ENCODE measurements at regions not wholly inside any gene's neighbourhood (a gene's known extent, or its start where the extent isn't known, plus 50 kb on each side); places are given as distances from the start of the nearest gene placed in this dataset.

DNA sequence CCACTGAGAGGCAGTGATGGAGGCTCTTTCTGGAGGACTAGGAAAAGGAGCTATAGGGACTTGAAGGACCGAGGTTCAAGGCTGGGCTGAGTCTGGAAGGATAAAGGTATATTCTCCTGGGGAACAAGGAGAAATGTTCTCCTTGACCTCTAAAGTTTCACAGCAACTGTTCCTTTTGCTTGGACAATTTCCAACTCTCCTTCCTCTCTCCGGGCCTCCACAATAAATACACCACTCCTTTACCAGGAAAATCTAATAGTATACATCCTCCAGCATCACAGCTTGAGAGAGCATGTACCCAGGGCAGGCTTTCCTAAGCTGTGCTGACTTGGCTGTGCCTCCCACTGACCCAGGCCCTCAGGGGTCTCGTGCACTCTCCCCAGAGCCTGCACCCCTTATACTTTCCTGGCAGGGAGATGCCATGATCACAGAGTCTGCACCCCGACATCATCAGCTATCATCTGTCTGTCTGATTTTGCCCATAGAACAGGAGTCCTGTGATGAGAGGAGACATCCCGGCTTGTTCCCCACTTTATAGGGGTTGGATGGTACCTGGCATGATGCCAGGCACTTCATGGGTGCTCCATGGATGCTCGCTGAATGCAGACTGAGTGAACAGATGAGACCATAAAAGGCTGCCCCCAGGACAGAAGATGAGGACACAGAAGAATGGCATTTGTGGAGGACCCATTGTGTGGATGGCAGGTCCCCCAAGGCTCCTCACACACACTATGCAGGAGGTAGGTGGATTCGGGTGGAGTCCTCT lies 582.6 kb upstream of the CDH5 start:
- no peak overlapping the region for H3K4me3 Mint-ChIP-seq
- no peaks in the 10 kb centered on the region for H3K36me3 Mint-ChIP-seq

GRCh38 chr16:65782611-65783600 lies 583.6 kb upstream of the CDH5 start:
- Mint-ChIP-seq H3K27ac (no peak overlapping the region), H3K27me3 (peaks cover 0 to 16% (median 8%) of the 10 kb centered on the region in 5 donors), H3K4me1 (no peaks in the 10 kb centered on the region), H3K9me3 (peaks cover 0 to 17% (median 1%) of the 10 kb centered on the region in 11 donors), H3K36me3 (no peaks in the 10 kb centered on the region), H3K4me3 (no peak overlapping the region)
- no peaks in the 10 kb centered on the region for H3K9me3 ChIP-seq (ENCODE audit: control insufficient read depth in 2 of 3, low read length in 3 of 3)
- no peaks in the 10 kb centered on the region for H3K4me1 ChIP-seq (ENCODE audit: control insufficient read depth in 2 of 2, insufficient read depth in 2 of 2, low read length in 2 of 2)
- H3K36me3 ChIP-seq (ENCODE audit: control insufficient read depth in 2 of 3, insufficient read depth in 3 of 3, low read length in 3 of 3), result no peaks in the 10 kb centered on the region
- no peak overlapping the region for H3K27ac ChIP-seq (ENCODE audit: low read depth, low read length)
- H3K4me3 ChIP-seq (ENCODE audit: low read length), result no peak overlapping the region
- intact Hi-C loops (cut with micrococcal nuclease), result no loop called here
- ATAC-seq (no peak), DNase-seq (no peak)
- POLR2A ChIA-PET, result no interaction called here
- CTCF ChIA-PET, result no interaction called here
- no peaks in the 10 kb centered on the region for H3K27me3 ChIP-seq (ENCODE audit: control insufficient read depth in 2 of 2, insufficient read depth in 2 of 2, low read length in 2 of 2)

More for the DNA sequence above, 582.6 kb upstream of the CDH5 start:
- ATAC-seq (no peak), DNase-seq (no peak)
- Histone ChIP-seq H3K27me3 (ENCODE audit: control insufficient read depth in 2 of 2, insufficient read depth in 2 of 2, low read length in 2 of 2) (no peaks in the 10 kb centered on the region), H3K36me3 (ENCODE audit: control insufficient read depth in 2 of 3, insufficient read depth in 3 of 3, low read length in 3 of 3) (no peaks in the 10 kb centered on the region), H3K9me3 (ENCODE audit: control insufficient read depth in 2 of 3, low read length in 3 of 3) (no peaks in the 10 kb centered on the region), H3K4me3 (ENCODE audit: low read length) (no peak overlapping the region), H3K27ac (ENCODE audit: low read depth, low read length) (no peak overlapping the region), H3K4me1 (ENCODE audit: control insufficient read depth in 2 of 2, insufficient read depth in 2 of 2, low read length in 2 of 2) (no peaks in the 10 kb centered on the region)
- Mint-ChIP-seq H3K27me3 (peaks cover 0 to 16% (median 8%) of the 10 kb centered on the region in 5 donors), H3K4me1 (no peaks in the 10 kb centered on the region), H3K9me3 (peaks cover 0 to 17% (median 1%) of the 10 kb centered on the region in 11 donors), H3K27ac (no peak overlapping the region)
- POLR2A ChIA-PET, result no interaction called here
- intact Hi-C loops (cut with micrococcal nuclease), result no loop called here
- CTCF ChIA-PET, result no interaction called here

DNA sequence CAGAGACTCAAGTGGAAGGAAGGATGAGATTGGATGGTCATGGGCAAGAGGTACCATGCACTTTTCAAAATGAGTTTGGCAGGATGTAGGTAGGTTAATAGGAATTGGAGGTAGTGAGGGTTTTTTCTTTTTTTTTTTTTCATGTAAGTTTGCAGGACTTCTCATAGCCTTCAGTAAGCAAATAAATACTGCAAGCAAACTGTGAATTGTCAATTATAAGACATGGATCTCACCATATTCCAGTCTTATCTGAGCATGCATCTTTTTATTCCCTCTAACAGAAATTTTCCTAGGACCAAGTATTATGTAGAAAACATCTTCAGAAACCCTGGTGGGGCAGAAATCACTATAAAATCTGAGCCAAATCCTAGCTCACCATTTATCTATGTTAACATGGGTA lies 584.6 kb upstream of the CDH5 start:
- no peaks in the 10 kb centered on the region for H3K9me3 ChIP-seq (ENCODE audit: control insufficient read depth in 2 of 3, low read length in 3 of 3)
- Mint-ChIP-seq H3K4me3 (no peak overlapping the region), H3K9me3 (peaks cover 0 to 17% (median 6%) of the 10 kb centered on the region in 11 donors), H3K27ac (no peak overlapping the region), H3K36me3 (no peaks in the 10 kb centered on the region), H3K4me1 (no peaks in the 10 kb centered on the region), H3K27me3 (peaks cover 0 to 16% (median 8%) of the 10 kb centered on the region in 5 donors)
- intact Hi-C loops (cut with micrococcal nuclease), result no loop called here
- POLR2A ChIA-PET, result no interaction called here
- no peak for ATAC-seq
- no peaks in the 10 kb centered on the region for H3K36me3 ChIP-seq (ENCODE audit: control insufficient read depth in 2 of 3, insufficient read depth in 3 of 3, low read length in 3 of 3)
- H3K27ac ChIP-seq (ENCODE audit: low read depth, low read length), result no peak overlapping the region
- no peaks in the 10 kb centered on the region for H3K27me3 ChIP-seq (ENCODE audit: control insufficient read depth in 2 of 2, insufficient read depth in 2 of 2, low read length in 2 of 2)
- CTCF ChIA-PET, result no interaction called here
- no peak for DNase-seq
- H3K4me1 ChIP-seq (ENCODE audit: control insufficient read depth in 2 of 2, insufficient read depth in 2 of 2, low read length in 2 of 2), result no peaks in the 10 kb centered on the region
- H3K4me3 ChIP-seq (ENCODE audit: low read length), result no peak overlapping the region

GRCh38 chr16:65781363-65781762 lies 585.1 kb upstream of the CDH5 start:
- Histone ChIP-seq H3K27ac (ENCODE audit: low read depth, low read length) (no peak overlapping the region), H3K36me3 (ENCODE audit: control insufficient read depth in 2 of 3, insufficient read depth in 3 of 3, low read length in 3 of 3) (no peaks in the 10 kb centered on the region), H3K4me3 (ENCODE audit: low read length) (no peak overlapping the region), H3K9me3 (ENCODE audit: control insufficient read depth in 2 of 3, low read length in 3 of 3) (no peaks in the 10 kb centered on the region), H3K27me3 (ENCODE audit: control insufficient read depth in 2 of 2, insufficient read depth in 2 of 2, low read length in 2 of 2) (no peaks in the 10 kb centered on the region), H3K4me1 (ENCODE audit: control insufficient read depth in 2 of 2, insufficient read depth in 2 of 2, low read length in 2 of 2) (no peaks in the 10 kb centered on the region)
- H3K27ac Mint-ChIP-seq, result no peak overlapping the region
- peaks cover 0 to 16% (median 8%) of the 10 kb centered on the region in 5 donors for H3K27me3 Mint-ChIP-seq
- peaks cover 0 to 17% (median 6%) of the 10 kb centered on the region in 11 donors for H3K9me3 Mint-ChIP-seq
- CTCF ChIA-PET, result no interaction called here
- H3K4me1 Mint-ChIP-seq, result no peaks in the 10 kb centered on the region
- H3K36me3 Mint-ChIP-seq, result no peaks in the 10 kb centered on the region
- POLR2A ChIA-PET, result no interaction called here
- no peak overlapping the region for H3K4me3 Mint-ChIP-seq
- intact Hi-C loops (cut with micrococcal nuclease), result no loop called here
- no peak for DNase-seq
- no peak for ATAC-seq

- DNase-seq, result no peak
- peaks cover 0 to 7% (median 1%) of the 10 kb centered on the region in 5 donors for H3K27me3 Mint-ChIP-seq
- CTCF ChIA-PET, result no interaction called here
- H3K9me3 Mint-ChIP-seq, result peaks cover 0 to 18% (median 6%) of the 10 kb centered on the region in 11 donors
- Histone ChIP-seq H3K9me3 (ENCODE audit: control insufficient read depth in 2 of 3, low read length in 3 of 3) (no peaks in the 10 kb centered on the region), H3K4me1 (ENCODE audit: control insufficient read depth in 2 of 2, insufficient read depth in 2 of 2, low read length in 2 of 2) (no peaks in the 10 kb centered on the region), H3K27me3 (ENCODE audit: control insufficient read depth in 2 of 2, insufficient read depth in 2 of 2, low read length in 2 of 2) (no peaks in the 10 kb centered on the region), H3K4me3 (ENCODE audit: low read length) (no peak overlapping the region), H3K27ac (ENCODE audit: low read depth, low read length) (no peak overlapping the region), H3K36me3 (ENCODE audit: control insufficient read depth in 2 of 3, insufficient read depth in 3 of 3, low read length in 3 of 3) (no peaks in the 10 kb centered on the region)
- H3K36me3 Mint-ChIP-seq, result peaks cover 0 to 4% (median 0%) of the 10 kb centered on the region in 5 donors
- no peak overlapping the region for H3K4me3 Mint-ChIP-seq
- H3K27ac Mint-ChIP-seq, result no peak overlapping the region
- no peaks in the 10 kb centered on the region for H3K4me1 Mint-ChIP-seq
- POLR2A ChIA-PET, result no interaction called here
- intact Hi-C loops (cut with micrococcal nuclease), result no loop called here
- ATAC-seq, result no peak
Observed at GRCh38 chr16:65779201-65779600, 587.3 kb upstream of the CDH5 start.

GRCh38 chr16:65776639-65777183 lies 589.8 kb upstream of the CDH5 start:
- no peak overlapping the region for H3K27ac Mint-ChIP-seq
- DNase-seq (no peak), ATAC-seq (no peak)
- peaks cover 0 to 4% (median 0%) of the 10 kb centered on the region in 5 donors for H3K36me3 Mint-ChIP-seq
- no peaks in the 10 kb centered on the region for H3K36me3 ChIP-seq (ENCODE audit: control insufficient read depth in 2 of 3, insufficient read depth in 3 of 3, low read length in 3 of 3)
- ChIA-PET POLR2A (no interaction called here), CTCF (no interaction called here)
- intact Hi-C loops (cut with micrococcal nuclease), result no loop called here
- no peak overlapping the region for H3K4me3 ChIP-seq (ENCODE audit: low read length)
- no peaks in the 10 kb centered on the region for H3K4me1 Mint-ChIP-seq
- H3K9me3 Mint-ChIP-seq, result peaks cover 1 to 27% (median 6%) of the 10 kb centered on the region in 11 donors
- no peaks in the 10 kb centered on the region for H3K9me3 ChIP-seq (ENCODE audit: control insufficient read depth in 2 of 3, low read length in 3 of 3)
- no peak overlapping the region for H3K4me3 Mint-ChIP-seq
- no peak overlapping the region for H3K27ac ChIP-seq (ENCODE audit: low read depth, low read length)
- H3K27me3 ChIP-seq (ENCODE audit: control insufficient read depth in 2 of 2, insufficient read depth in 2 of 2, low read length in 2 of 2), result no peaks in the 10 kb centered on the region
- H3K4me1 ChIP-seq (ENCODE audit: control insufficient read depth in 2 of 2, insufficient read depth in 2 of 2, low read length in 2 of 2), result no peaks in the 10 kb centered on the region
- H3K27me3 Mint-ChIP-seq, result peaks cover 0 to 5% (median 0%) of the 10 kb centered on the region in 5 donors

Measured in naive thymus-derived CD4-positive, alpha-beta T cell (primary cell).